ENCODE measurements at regions not wholly inside any gene's neighbourhood (a gene's known extent, or its start where the extent isn't known, plus 50 kb on each side); places are given as distances from the start of the nearest gene placed in this dataset.

- no peak for FAIRE-seq
These were observed 419.2 kb downstream of the DIPK2A start for GRCh38 chr3:144390786-144391185.

- no peak for FAIRE-seq
These were observed 419.6 kb downstream of the DIPK2A start for GRCh38 chr3:144391236-144391635.

GRCh38 chr3:144394032-144394431 is 422.4 kb downstream of the DIPK2A start:
- FAIRE-seq: no peak

- FAIRE-seq: no peak
These were observed 430.8 kb downstream of the DIPK2A start for GRCh38 chr3:144402430-144402829.

GRCh38 chr3:144403040-144403457 is 431.4 kb downstream of the DIPK2A start:
- no peak for FAIRE-seq

GRCh38 chr3:144407335-144407734 is 435.7 kb downstream of the DIPK2A start:
- FAIRE-seq: no peak

- no peak for FAIRE-seq
These were observed 437.7 kb downstream of the DIPK2A start for GRCh38 chr3:144409319-144409718.

- no peak for FAIRE-seq
These were observed 441.4 kb downstream of the DIPK2A start for GRCh38 chr3:144413068-144413467.

- no peak for FAIRE-seq
These were observed 443.9 kb downstream of the DIPK2A start for GRCh38 chr3:144415492-144415891.

- FAIRE-seq: no peak
These were observed 453.0 kb downstream of the DIPK2A start for GRCh38 chr3:144424606-144425005.

GRCh38 chr3:144426366-144426765 is 454.7 kb downstream of the DIPK2A start:
- FAIRE-seq: no peak

- no peak for FAIRE-seq
These were observed 455.3 kb downstream of the DIPK2A start for GRCh38 chr3:144426967-144427366.

- FAIRE-seq: no peak
These were observed 458.1 kb downstream of the DIPK2A start for GRCh38 chr3:144429719-144430121.

GRCh38 chr3:144431134-144431533 is 459.5 kb downstream of the DIPK2A start:
- no peak for FAIRE-seq

- no peak for FAIRE-seq
These were observed 461.4 kb downstream of the DIPK2A start for GRCh38 chr3:144433006-144433405.

GRCh38 chr3:144437989-144438388 is 466.4 kb downstream of the DIPK2A start:
- FAIRE-seq: no peak

GRCh38 chr3:144444061-144444460 is 472.4 kb downstream of the DIPK2A start:
- no peak for FAIRE-seq

- FAIRE-seq: no peak
These were observed 472.9 kb downstream of the DIPK2A start for GRCh38 chr3:144444546-144444945.

- no peak for FAIRE-seq
These were observed 484.3 kb downstream of the DIPK2A start for GRCh38 chr3:144455841-144456440.

GRCh38 chr3:144457758-144458157 is 486.1 kb downstream of the DIPK2A start:
- FAIRE-seq: no peak

GRCh38 chr3:144458283-144458682 is 486.7 kb downstream of the DIPK2A start:
- FAIRE-seq: no peak

GRCh38 chr3:144462337-144462736 is 490.7 kb downstream of the DIPK2A start:
- no peak for FAIRE-seq

GRCh38 chr3:144463911-144464310 is 492.3 kb downstream of the DIPK2A start:
- no peak for FAIRE-seq

GRCh38 chr3:144466114-144466513 is 494.5 kb downstream of the DIPK2A start:
- FAIRE-seq: no peak

GRCh38 chr3:144466540-144466939 is 494.9 kb downstream of the DIPK2A start:
- FAIRE-seq: no peak

- no peak for FAIRE-seq
These were observed 499.0 kb downstream of the DIPK2A start for GRCh38 chr3:144470666-144471065.

Data from G401.6 (cell line).